Prostate gland (tissue), 1 donor: ENCODE measurements at regions not wholly inside any gene's neighbourhood (a gene's known extent, or its start where the extent isn't known, plus 50 kb on each side); places are given as distances from the start of the nearest gene placed in this dataset.
"Not testable (repeated sequence)": the region's sequence is repeated elsewhere in the genome, so short reads cannot be mapped to it uniquely, and the experiment has no call there.

ENCODE experiments used
- POLR2A ChIP-seq: fragments of 450-650 bp; IDR thresholded peaks from one replicate; pipeline ENCODE4 v1.6.1; 2016; ENCODE audit warnings: antibody characterized with exemption, mild to moderate bottlenecking
- POLR2AphosphoS5 ChIP-seq: sonication (generic); formaldehyde crosslinking; IDR thresholded peaks from one replicate; pipeline ENCODE4 v1.6.1; 2017; ENCODE audit warnings: antibody characterized with exemption

DNA sequence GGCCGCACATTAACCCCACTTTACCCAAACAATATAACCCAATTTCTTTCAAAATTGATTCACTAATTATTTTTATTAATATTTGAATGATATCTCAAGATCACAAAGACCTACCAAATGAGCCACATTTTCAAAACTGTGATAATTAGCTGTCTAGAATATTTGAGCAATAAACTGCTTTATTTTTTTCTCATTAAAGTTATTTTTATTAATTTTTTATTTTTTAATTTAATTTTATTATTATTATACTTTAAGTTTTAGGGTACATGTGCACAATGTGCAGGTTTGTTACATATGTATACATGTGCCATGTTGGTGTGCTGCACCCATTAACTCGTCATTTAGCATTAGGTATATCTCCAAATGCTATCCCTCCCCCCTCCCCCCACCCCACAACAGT is 489.8 kb upstream of the TECRL start:
- TF ChIP-seq POLR2AphosphoS5, POLR2A: not testable (repeated sequence)
